H9 (cell line): ENCODE measurements at regions not wholly inside any gene's neighbourhood (a gene's known extent, or its start where the extent isn't known, plus 50 kb on each side); places are given as distances from the start of the nearest gene placed in this dataset.

Source experiments
- DNase-seq: peaks from one replicate; pipeline ENCODE4 v3.0.0-alpha.2; 2017
- H2AFZ ChIP-seq: one replicate; pipeline ENCODE4 v1.6.1; 2013; ENCODE audit warnings: mild to moderate bottlenecking, low read length, control low read depth, moderate library complexity
- H2AK5ac ChIP-seq: 2 replicates; pipeline ENCODE4 v1.6.1; 2013; ENCODE audit warnings: low read length, control low read depth, mixed read lengths; ENCODE audit not compliant: insufficient read length
- H2BK120ac ChIP-seq: one replicate; pipeline ENCODE4 v1.6.1; 2013; ENCODE audit warnings: low read depth, mild to moderate bottlenecking, low read length, control low read depth, inconsistent platforms; ENCODE audit not compliant: poor library complexity, severe bottlenecking
- H2BK12ac ChIP-seq: 2 replicates; pipeline ENCODE4 v1.6.1; 2013; ENCODE audit warnings: low read length, control low read depth, mixed read lengths, low read depth; ENCODE audit not compliant: insufficient read length
- H2BK15ac ChIP-seq: 2 replicates; pipeline ENCODE4 v1.6.1; 2013; ENCODE audit warnings: low read depth, low read length, control low read depth
- H2BK20ac ChIP-seq: one replicate; pipeline ENCODE4 v1.6.1; 2013; ENCODE audit warnings: low read depth, mild to moderate bottlenecking, low read length, control low read depth, inconsistent platforms; ENCODE audit not compliant: poor library complexity, severe bottlenecking
- H2BK5ac ChIP-seq: 2 replicates; pipeline ENCODE4 v1.6.1; 2013; ENCODE audit warnings: low read length, control low read depth, mixed read lengths; ENCODE audit not compliant: insufficient read length
- H3K14ac ChIP-seq: 2 replicates; pipeline ENCODE4 v1.6.1; 2013; ENCODE audit warnings: low read length, control low read depth; ENCODE audit not compliant: insufficient read depth
- H3K18ac ChIP-seq: 2 replicates; pipeline ENCODE4 v1.6.1; 2013; ENCODE audit warnings: low read depth, mild to moderate bottlenecking, mixed read lengths, low read length, control low read depth; ENCODE audit not compliant: insufficient read length
- H3K23ac ChIP-seq: 2 replicates; pipeline ENCODE4 v1.6.1; 2013; ENCODE audit warnings: low read length, control low read depth, mixed read lengths, low read depth; ENCODE audit not compliant: insufficient read length
- H3K23me2 ChIP-seq: 2 replicates; pipeline ENCODE4 v1.6.1; 2013; ENCODE audit warnings: low read depth, mild to moderate bottlenecking, mixed read lengths, low read length, control low read depth; ENCODE audit not compliant: insufficient read length, poor library complexity, severe bottlenecking
- H3K27ac ChIP-seq: 2 replicates; pipeline ENCODE4 v1.5.1; 2013; ENCODE audit warnings: low read length, control low read depth, mixed read lengths, low read depth; ENCODE audit not compliant: insufficient read length
- H3K27me3 ChIP-seq: 2 replicates; pipeline ENCODE4 v1.6.1; 2013; ENCODE audit warnings: low read length, control low read depth, inconsistent platforms; ENCODE audit not compliant: insufficient read depth
- H3K4ac ChIP-seq: 2 replicates; pipeline ENCODE4 v1.6.1; 2013; ENCODE audit warnings: low read depth, mild to moderate bottlenecking, control low read depth, inconsistent platforms, low read length, moderate library complexity
- H3K4me1 ChIP-seq: 2 replicates; pipeline ENCODE4 v1.6.1; 2013; ENCODE audit warnings: low read length, control low read depth, inconsistent platforms; ENCODE audit not compliant: insufficient read depth
- H3K4me2 ChIP-seq: 2 replicates; pipeline ENCODE4 v1.6.1; 2013; ENCODE audit warnings: low read length, control low read depth, mixed read lengths; ENCODE audit not compliant: insufficient read length, insufficient read depth
- H3K56ac ChIP-seq: 2 replicates; pipeline ENCODE4 v1.6.1; 2013; ENCODE audit warnings: low read depth, mild to moderate bottlenecking, mixed read lengths, low read length, control low read depth; ENCODE audit not compliant: insufficient read length
- H3K79me1 ChIP-seq: 2 replicates; pipeline ENCODE4 v1.6.1; 2013; ENCODE audit warnings: low read depth, mild to moderate bottlenecking, moderate library complexity, low read length, control low read depth, inconsistent platforms; ENCODE audit not compliant: insufficient read depth, poor library complexity, severe bottlenecking
- H3K79me2 ChIP-seq: 2 replicates; pipeline ENCODE4 v1.6.1; 2013; ENCODE audit warnings: low read length, control low read depth, inconsistent platforms; ENCODE audit not compliant: insufficient read depth
- H3K9ac ChIP-seq: 2 replicates; pipeline ENCODE4 v1.6.1; 2013; ENCODE audit warnings: low read length, control low read depth, mixed read lengths; ENCODE audit not compliant: insufficient read length; ENCODE audit errors: extremely low read depth
- H3K9me3 ChIP-seq: one replicate; pipeline ENCODE4 v1.6.1; 2013; ENCODE audit warnings: low read depth, low read length, inconsistent platforms; ENCODE audit not compliant: control insufficient read depth
- H3T11ph ChIP-seq: one replicate; pipeline ENCODE4 v1.6.1; 2013; ENCODE audit warnings: mild to moderate bottlenecking, low read length, control low read depth, inconsistent platforms
- H4K20me1 ChIP-seq: one replicate; pipeline ENCODE4 v1.6.1; 2013; ENCODE audit not compliant: control insufficient read depth, insufficient read length, insufficient read depth
- H4K5ac ChIP-seq: 2 replicates; pipeline ENCODE4 v1.6.1; 2013; ENCODE audit warnings: low read depth, mild to moderate bottlenecking, mixed read lengths, low read length, control low read depth; ENCODE audit not compliant: insufficient read length
- H4K8ac ChIP-seq: replicated peaks from 2 replicates; pipeline ENCODE4 v1.6.1; 2013; ENCODE audit warnings: low read length, control low read depth, mixed read lengths, low read depth; ENCODE audit not compliant: insufficient read length
- H4K91ac ChIP-seq: 2 replicates; pipeline ENCODE4 v1.6.1; 2013; ENCODE audit warnings: low read depth, mild to moderate bottlenecking, moderate library complexity, mixed read lengths, low read length, control low read depth; ENCODE audit not compliant: insufficient read length
- H3K27ac Mint-ChIP-seq, 3 experiments: 2 replicates in 2 of 3; 3 replicates in 1 of 3; pipeline ENCODE4 v1.8.0; 2020 to 2021; ENCODE audit warnings: mixed read lengths in 3 of 3, mild to moderate bottlenecking in 1 of 3, moderate library complexity in 1 of 3
- H3K27me3 Mint-ChIP-seq: 2 replicates; pipeline ENCODE4 v1.8.0; 2021; ENCODE audit warnings: low read depth, mild to moderate bottlenecking, moderate library complexity, mixed read lengths
- H3K36me3 Mint-ChIP-seq, 3 experiments: 2 replicates in 2 of 3; 3 replicates in 1 of 3; pipeline ENCODE4 v1.8.0; 2020 to 2021; ENCODE audit warnings: low read depth in 3 of 3, mixed read lengths in 3 of 3; ENCODE audit not compliant: insufficient read depth in 1 of 3
- H3K4me1 Mint-ChIP-seq, 2 experiments: 2 replicates each; pipeline ENCODE4 v1.8.0; 2020; ENCODE audit warnings: mixed read lengths in 2 of 2
- H3K4me3 Mint-ChIP-seq, 2 experiments: 2 replicates in 1 of 2; 3 replicates in 1 of 2; pipeline ENCODE4 v1.8.0; 2020 to 2021; ENCODE audit warnings: mild to moderate bottlenecking in 2 of 2, mixed read lengths in 2 of 2, moderate library complexity in 1 of 2
- H3K9me3 Mint-ChIP-seq, 2 experiments: 2 replicates in 1 of 2; 3 replicates in 1 of 2; pipeline ENCODE4 v1.8.0; 2020; ENCODE audit warnings: mild to moderate bottlenecking in 2 of 2, mixed read lengths in 2 of 2, moderate library complexity in 1 of 2
- CTCF ChIP-seq: fragments of 200-600 bp; sonication (generic); conservative IDR thresholded peaks from 3 replicates; pipeline ENCODE4 v1.8.0; 2021; ENCODE audit warnings: antibody characterized with exemption, mild to moderate bottlenecking
- WGBS: extraction: QIAGEN DNeasy Blood & Tissue Kit; methylation state at CpG from one replicate; pipeline ENCODE4 v1.1.7; 2013; ENCODE audit warnings: missing lambda C conversion rate, low lambda C conversion rate, mixed read lengths; ENCODE audit not compliant: insufficient read length; ENCODE audit errors: extremely low coverage; 5-methylcytosine and 5-hydroxymethylcytosine counted together

GRCh38 chr10:42149722-42150427 is 488.5 kb downstream of the ZNF33B start:
- H3K4me1 Mint-ChIP-seq = no peaks in the 10 kb centered on the region
- Histone ChIP-seq H2AK5ac (no peak overlapping the region), H4K8ac (no peak overlapping the region), H3K4ac (no peak overlapping the region), H3K9ac (no peak overlapping the region), H3K23ac (no peak overlapping the region), H3K56ac (no peak overlapping the region), H2BK15ac (no peak overlapping the region), H3K27me3 (no peaks in the 10 kb centered on the region), H4K5ac (no peak overlapping the region), H4K20me1 (no peaks in the 10 kb centered on the region), H2AFZ (no peak overlapping the region), H3T11ph (no peak overlapping the region), H2BK12ac (no peak overlapping the region), H3K27ac (no peak overlapping the region), H3K23me2 (no peaks in the 10 kb centered on the region), H4K91ac (no peak overlapping the region), H2BK120ac (no peak overlapping the region), H3K9me3 (peaks cover 39% of the 10 kb centered on the region), H3K79me2 (no peaks in the 10 kb centered on the region), H3K4me2 (no peak overlapping the region), H2BK20ac (no peak overlapping the region), H3K4me1 (no peaks in the 10 kb centered on the region), H3K14ac (no peak overlapping the region), H3K18ac (no peak overlapping the region), H3K79me1 (no peaks in the 10 kb centered on the region), H2BK5ac (no peak overlapping the region)
- WGBS = no CpG with 5 or more reads among the region's 78 CpGs
- H3K36me3 Mint-ChIP-seq = peaks cover 12 to 29% (median 20%) of the 10 kb centered on the region in 3 experiments
- DNase-seq = no peak
- H3K27ac Mint-ChIP-seq = no peak overlapping the region
- peaks cover 4% of the 10 kb centered on the region for H3K27me3 Mint-ChIP-seq
- H3K4me3 Mint-ChIP-seq = no peak overlapping the region
- H3K9me3 Mint-ChIP-seq = peaks cover 78 to 79% of the 10 kb centered on the region in 2 experiments
- no peak for TF ChIP-seq CTCF
